SU-DHL-6 (cell line): ENCODE measurements at regions not wholly inside any gene's neighbourhood (a gene's known extent, or its start where the extent isn't known, plus 50 kb on each side); places are given as distances from the start of the nearest gene placed in this dataset.

Source experiments
- EZH2phosphoT487 ChIP-seq: fragments of 200-600 bp; sonication (generic), shearing (Covaris generic); conservative IDR thresholded peaks from 2 replicates; pipeline ENCODE4 v1.6.1; 2018; ENCODE audit warnings: mild to moderate bottlenecking, antibody characterized with exemption, low read length, moderate library complexity, mixed read lengths
- TF ChIP-seq, protein P1 (sequence below): fragments of 200-600 bp; sonication (generic); IDR thresholded peaks from one replicate; pipeline ENCODE4 v1.5.1; 2017; ENCODE audit warnings: antibody characterized with exemption, mild to moderate bottlenecking, low read length, moderate library complexity; ENCODE audit not compliant: insufficient read depth, poor library complexity, severe bottlenecking

DNA sequence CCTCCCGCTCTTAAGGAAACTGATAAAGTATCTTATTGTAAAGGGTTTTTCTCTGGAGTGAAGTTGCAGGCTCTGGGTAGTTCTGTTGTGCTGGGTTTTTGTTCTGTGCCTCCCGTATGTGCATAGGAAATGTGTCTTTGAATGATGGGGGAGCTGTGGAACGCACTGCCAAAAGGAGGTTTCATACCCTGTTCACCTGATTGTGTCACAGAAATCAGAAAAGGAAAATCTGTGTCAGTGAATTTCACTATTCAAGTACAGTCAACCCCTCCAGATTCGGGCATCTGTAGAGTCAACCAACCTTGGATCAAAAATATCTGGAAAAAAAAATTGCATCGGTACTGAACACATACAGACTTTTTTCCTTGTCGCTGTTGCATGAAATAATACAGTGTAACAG, 127.8 kb downstream of the MRPL57 start:
- TF ChIP-seq, protein P1, sequence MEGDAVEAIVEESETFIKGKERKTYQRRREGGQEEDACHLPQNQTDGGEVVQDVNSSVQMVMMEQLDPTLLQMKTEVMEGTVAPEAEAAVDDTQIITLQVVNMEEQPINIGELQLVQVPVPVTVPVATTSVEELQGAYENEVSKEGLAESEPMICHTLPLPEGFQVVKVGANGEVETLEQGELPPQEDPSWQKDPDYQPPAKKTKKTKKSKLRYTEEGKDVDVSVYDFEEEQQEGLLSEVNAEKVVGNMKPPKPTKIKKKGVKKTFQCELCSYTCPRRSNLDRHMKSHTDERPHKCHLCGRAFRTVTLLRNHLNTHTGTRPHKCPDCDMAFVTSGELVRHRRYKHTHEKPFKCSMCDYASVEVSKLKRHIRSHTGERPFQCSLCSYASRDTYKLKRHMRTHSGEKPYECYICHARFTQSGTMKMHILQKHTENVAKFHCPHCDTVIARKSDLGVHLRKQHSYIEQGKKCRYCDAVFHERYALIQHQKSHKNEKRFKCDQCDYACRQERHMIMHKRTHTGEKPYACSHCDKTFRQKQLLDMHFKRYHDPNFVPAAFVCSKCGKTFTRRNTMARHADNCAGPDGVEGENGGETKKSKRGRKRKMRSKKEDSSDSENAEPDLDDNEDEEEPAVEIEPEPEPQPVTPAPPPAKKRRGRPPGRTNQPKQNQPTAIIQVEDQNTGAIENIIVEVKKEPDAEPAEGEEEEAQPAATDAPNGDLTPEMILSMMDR = no peak
- TF ChIP-seq EZH2phosphoT487 = no peak
